A673 (cell line): ENCODE measurements at regions not wholly inside any gene's neighbourhood (a gene's known extent, or its start where the extent isn't known, plus 50 kb on each side); places are given as distances from the start of the nearest gene placed in this dataset.

Experiments
- EZH2 ChIP-seq: fragments of 200-600 bp; sonication (generic); IDR thresholded peaks from 2 replicates; pipeline ENCODE4 v1.6.1; 2017; ENCODE audit warnings: borderline replicate concordance, low read depth, mild to moderate bottlenecking, mixed read lengths, antibody characterized with exemption, low read length; ENCODE audit not compliant: poor library complexity, severe bottlenecking
- TF ChIP-seq, protein P1 (sequence below): fragments of 300-800, 200-600 bp; sonication (generic); conservative IDR thresholded peaks from 2 replicates; pipeline ENCODE4 v1.5.1; 2017; ENCODE audit warnings: low read depth, mild to moderate bottlenecking, antibody characterized with exemption, low read length, moderate library complexity, mixed read lengths

- TF ChIP-seq, protein P1, sequence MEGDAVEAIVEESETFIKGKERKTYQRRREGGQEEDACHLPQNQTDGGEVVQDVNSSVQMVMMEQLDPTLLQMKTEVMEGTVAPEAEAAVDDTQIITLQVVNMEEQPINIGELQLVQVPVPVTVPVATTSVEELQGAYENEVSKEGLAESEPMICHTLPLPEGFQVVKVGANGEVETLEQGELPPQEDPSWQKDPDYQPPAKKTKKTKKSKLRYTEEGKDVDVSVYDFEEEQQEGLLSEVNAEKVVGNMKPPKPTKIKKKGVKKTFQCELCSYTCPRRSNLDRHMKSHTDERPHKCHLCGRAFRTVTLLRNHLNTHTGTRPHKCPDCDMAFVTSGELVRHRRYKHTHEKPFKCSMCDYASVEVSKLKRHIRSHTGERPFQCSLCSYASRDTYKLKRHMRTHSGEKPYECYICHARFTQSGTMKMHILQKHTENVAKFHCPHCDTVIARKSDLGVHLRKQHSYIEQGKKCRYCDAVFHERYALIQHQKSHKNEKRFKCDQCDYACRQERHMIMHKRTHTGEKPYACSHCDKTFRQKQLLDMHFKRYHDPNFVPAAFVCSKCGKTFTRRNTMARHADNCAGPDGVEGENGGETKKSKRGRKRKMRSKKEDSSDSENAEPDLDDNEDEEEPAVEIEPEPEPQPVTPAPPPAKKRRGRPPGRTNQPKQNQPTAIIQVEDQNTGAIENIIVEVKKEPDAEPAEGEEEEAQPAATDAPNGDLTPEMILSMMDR: no peak
- no peak for TF ChIP-seq EZH2
Measured at GRCh38 chr7:52355053-52355452, 680.4 kb upstream of the POM121L12 start.
